GM18505 (cell line): ENCODE measurements at regions not wholly inside any gene's neighbourhood (a gene's known extent, or its start where the extent isn't known, plus 50 kb on each side); places are given as distances from the start of the nearest gene placed in this dataset.

Source experiments
- ATAC-seq: cut with Tn5 transposase; IDR thresholded peaks from one replicate; pipeline ENCODE4 v1.9.1; 2021; ENCODE audit not compliant: unreplicated experiment
- POLR2A ChIP-seq: IDR thresholded peaks from 4 replicates; pipeline ENCODE4 v1.6.1; 2011; ENCODE audit warnings: borderline replicate concordance; ENCODE audit not compliant: insufficient read depth, insufficient read length; ENCODE audit errors: extremely low read depth

- ATAC-seq: peak; percentile 65
- no peak for TF ChIP-seq POLR2A
Measured at GRCh38 chr2:187842978-187843847, 289.0 kb upstream of the TFPI start.

GRCh38 chr2:187847245-187848208, 293.3 kb upstream of the TFPI start:
- TF ChIP-seq POLR2A: no peak
- no peak for ATAC-seq

- TF ChIP-seq POLR2A: no peak
- no peak for ATAC-seq
Measured at GRCh38 chr2:187851955-187852561, 297.8 kb upstream of the TFPI start.

GRCh38 chr2:187853381-187853791, 299.2 kb upstream of the TFPI start:
- no peak for ATAC-seq
- TF ChIP-seq POLR2A: no peak

GRCh38 chr2:187854801-187855200, 300.6 kb upstream of the TFPI start:
- ATAC-seq: no peak
- no peak for TF ChIP-seq POLR2A

- ATAC-seq: no peak
- no peak for TF ChIP-seq POLR2A
Measured at GRCh38 chr2:187855689-187856088, 301.5 kb upstream of the TFPI start.

- ATAC-seq: no peak
Measured at GRCh38 chr2:187857826-187858225, 303.6 kb upstream of the TFPI start.

GRCh38 chr2:187862715-187863114, 308.5 kb upstream of the TFPI start:
- no peak for TF ChIP-seq POLR2A
- ATAC-seq: no peak

More at GRCh38 chr2:187857826-187858225, 303.6 kb upstream of the TFPI start:
- TF ChIP-seq POLR2A: no peak

- ATAC-seq: no peak
- TF ChIP-seq POLR2A: no peak
Measured at GRCh38 chr2:187865025-187865424, 310.8 kb upstream of the TFPI start.

GRCh38 chr2:187867165-187867564, 312.9 kb upstream of the TFPI start:
- no peak for ATAC-seq
- TF ChIP-seq POLR2A: no peak

GRCh38 chr2:187869195-187869594, 315.0 kb upstream of the TFPI start:
- ATAC-seq: no peak
- no peak for TF ChIP-seq POLR2A

- no peak for TF ChIP-seq POLR2A
- ATAC-seq: no peak
Measured at GRCh38 chr2:187871506-187871905, 317.3 kb upstream of the TFPI start.

GRCh38 chr2:187873132-187873531, 318.9 kb upstream of the TFPI start:
- no peak for ATAC-seq
- no peak for TF ChIP-seq POLR2A
